SK-N-SH (cell line): ENCODE measurements at regions not wholly inside any gene's neighbourhood (a gene's known extent, or its start where the extent isn't known, plus 50 kb on each side); places are given as distances from the start of the nearest gene placed in this dataset.
A peak's percentile ranks its signal among the peaks of the same experiment; 100 is the strongest.

Experiments
- CTCF ChIA-PET: fragments of 300-600, 350-600 bp; formaldehyde crosslinking; extraction: SDS; loops from one replicate; lab custom pipeline; 2021; lab: Yijun Ruan, JAX
- POLR2A ChIA-PET: fragments of 350-600 bp; sonication (Branson Sonifier 250); formaldehyde crosslinking; extraction: SDS; loops from one replicate; lab custom pipeline; 2020; ENCODE audit warnings: antibody characterized with exemption, inconsistent platforms; lab: Yijun Ruan, JAX
- DNase-seq: peaks from one replicate; pipeline ENCODE4 v3.0.0; 2012
- H2AFZ ChIP-seq: fragments of 200-600 bp; sonication (generic); 2 replicates; pipeline ENCODE4 v1.8.1; 2016; ENCODE audit warnings: antibody characterized with exemption, mild to moderate bottlenecking, low read depth
- H3F3A ChIP-seq: fragments of 200-600 bp; sonication (generic); replicated peaks from 2 replicates; pipeline ENCODE3; 2016; ENCODE audit warnings: antibody characterized with exemption, mild to moderate bottlenecking; ENCODE audit not compliant: insufficient read depth
- H3K27ac ChIP-seq, 2 experiments: fragments of 200-500 bp in 1 of 2; fragments of 200-600 bp in 1 of 2; sonication (Bioruptor generic) in 1 of 2; sonication (generic), shearing (Covaris generic) in 1 of 2; 2 replicates each; pipeline versions ENCODE4 v1.5.1 to v1.6.1; 2014 to 2016; ENCODE audit warnings: low read depth in 2 of 2, inconsistent platforms in 1 of 2, low read length in 1 of 2, mild to moderate bottlenecking in 1 of 2, mixed read lengths in 1 of 2
- H3K27me3 ChIP-seq: fragments of 200-600 bp; sonication (generic), shearing (Covaris generic); 2 replicates; pipeline ENCODE4 v1.6.1; 2016; ENCODE audit warnings: mixed run types; ENCODE audit not compliant: insufficient read depth
- H3K36me3 ChIP-seq, 2 experiments: fragments of 200-500 bp in 1 of 2; fragments of 200-600 bp in 1 of 2; sonication (Bioruptor generic) in 1 of 2; sonication (generic) in 1 of 2; replicated peaks in 1 of 2; 2 replicates each; pipeline versions ENCODE3 to v1.5.1; 2014 to 2016; ENCODE audit warnings: low read length in 1 of 2, mild to moderate bottlenecking in 1 of 2; ENCODE audit not compliant: insufficient read depth in 2 of 2, control insufficient read depth in 1 of 2
- H3K4me1 ChIP-seq, 2 experiments: fragments of 200-500 bp in 1 of 2; fragments of 200-600 bp in 1 of 2; sonication (Bioruptor generic) in 1 of 2; sonication (generic), shearing (Covaris generic) in 1 of 2; 2 replicates each; pipeline versions ENCODE4 v1.5.1 to v1.6.1; 2014 to 2016; ENCODE audit warnings: low read depth in 1 of 2, low read length in 1 of 2, mixed run types in 1 of 2; ENCODE audit not compliant: insufficient read depth in 2 of 2, control insufficient read depth in 1 of 2
- H3K4me2 ChIP-seq: fragments of 200-600 bp; sonication (generic), shearing (Covaris generic); 2 replicates; pipeline ENCODE4 v1.6.1; 2017; ENCODE audit warnings: mixed run types
- H3K4me3 ChIP-seq, 2 experiments: fragments of 200-500 bp in 1 of 2; fragments of 200-600 bp in 1 of 2; sonication (Bioruptor generic) in 1 of 2; sonication (generic), shearing (Covaris generic) in 1 of 2; 2 replicates each; pipeline versions ENCODE4 v1.5.1 to v1.8.1; 2014 to 2016; ENCODE audit warnings: low read depth in 2 of 2, inconsistent platforms in 1 of 2, low read length in 1 of 2, mild to moderate bottlenecking in 1 of 2, mixed read lengths in 1 of 2, moderate library complexity in 1 of 2
- H3K79me2 ChIP-seq: fragments of 200-600 bp; sonication (generic); 2 replicates; pipeline ENCODE4 v1.8.1; 2017; ENCODE audit warnings: mild to moderate bottlenecking; ENCODE audit not compliant: insufficient read depth
- H3K9ac ChIP-seq: fragments of 200-600 bp; sonication (generic); 2 replicates; pipeline ENCODE4 v1.6.1; 2017; ENCODE audit warnings: mixed run types
- H3K9me2 ChIP-seq: fragments of 200-600 bp; sonication (generic); 2 replicates; pipeline ENCODE4 v1.6.1; 2017; ENCODE audit warnings: mixed run types
- H3K9me3 ChIP-seq: fragments of 200-600 bp; sonication (generic); 2 replicates; pipeline ENCODE4 v1.6.1; 2017; ENCODE audit warnings: mixed run types, mild to moderate bottlenecking, moderate library complexity
- H4K20me1 ChIP-seq: fragments of 200-600 bp; sonication (generic); 2 replicates; pipeline ENCODE4 v1.6.1; 2017; ENCODE audit warnings: mild to moderate bottlenecking, mixed run types; ENCODE audit not compliant: insufficient read depth
- ELF1 ChIP-seq: IDR thresholded peaks from 2 replicates; pipeline ENCODE4 v1.4.0; 2012
- EP300 ChIP-seq, 2 experiments: IDR thresholded peaks; 2 replicates each; pipeline versions ENCODE4 v1.4.0 to v1.6.1; 2012; ENCODE audit warnings: borderline replicate concordance in 1 of 2, low read depth in 1 of 2, low read length in 1 of 2
- EZH2phosphoT487 ChIP-seq: fragments of 200-600 bp; sonication (generic); IDR thresholded peaks from 2 replicates; pipeline ENCODE4 v1.6.1; 2017; ENCODE audit warnings: low read depth, mixed run types, mild to moderate bottlenecking, antibody characterized with exemption, moderate library complexity, borderline replicate concordance
- FOSL2 ChIP-seq: IDR thresholded peaks from 2 replicates; pipeline ENCODE4 v1.4.0; 2012; ENCODE audit warnings: low read depth, mild to moderate bottlenecking, moderate library complexity, borderline replicate concordance
- FOXM1 ChIP-seq: IDR thresholded peaks from 2 replicates; pipeline ENCODE4 v1.4.0; 2012; ENCODE audit warnings: low read depth, mild to moderate bottlenecking
- GABPA ChIP-seq: IDR thresholded peaks from 2 replicates; pipeline ENCODE4 v1.4.0; 2012; ENCODE audit warnings: low read depth, mild to moderate bottlenecking
- IRF3 ChIP-seq: fragments of 150-350 bp; IDR thresholded peaks from 2 replicates; pipeline ENCODE4 v1.6.1; 2016; ENCODE audit warnings: mild to moderate bottlenecking, low read depth, low read length
- JUND ChIP-seq: IDR thresholded peaks from 2 replicates; pipeline ENCODE4 v1.4.0; 2012
- MEF2A ChIP-seq: IDR thresholded peaks from 2 replicates; pipeline ENCODE4 v1.4.0; 2012; ENCODE audit warnings: low read depth, borderline replicate concordance
- MXI1 ChIP-seq: IDR thresholded peaks from 2 replicates; pipeline ENCODE4 v1.6.1; 2012; ENCODE audit warnings: mild to moderate bottlenecking, low read depth, low read length, improper control_type of control experiment
- NFIC ChIP-seq: IDR thresholded peaks from 2 replicates; pipeline ENCODE4 v1.4.0; 2012; ENCODE audit warnings: borderline replicate concordance
- NRF1 ChIP-seq: IDR thresholded peaks from 2 replicates; pipeline ENCODE4 v1.6.1; 2012; ENCODE audit warnings: low read depth, mild to moderate bottlenecking, low read length
- PBX3 ChIP-seq: IDR thresholded peaks from 2 replicates; pipeline ENCODE4; 2012
- POLR2AphosphoS5 ChIP-seq: IDR thresholded peaks from 2 replicates; pipeline ENCODE4 v1.6.1; 2012; ENCODE audit warnings: low read depth, low read length
- RCOR1 ChIP-seq: fragments of 150-350 bp; IDR thresholded peaks from 2 replicates; pipeline ENCODE4 v1.6.1; 2017; ENCODE audit warnings: antibody characterized with exemption, low read length
- RFX5 ChIP-seq: IDR thresholded peaks from 2 replicates; pipeline ENCODE4 v1.6.1; 2012; ENCODE audit warnings: mild to moderate bottlenecking, improper control_type of control experiment, low read length
- RXRA ChIP-seq: IDR thresholded peaks from 2 replicates; pipeline ENCODE4 v1.4.0; 2012; ENCODE audit warnings: low read depth, mild to moderate bottlenecking, borderline replicate concordance
- TAF1 ChIP-seq: IDR thresholded peaks from 2 replicates; pipeline ENCODE4 v1.6.1; 2012; ENCODE audit warnings: low read depth, mild to moderate bottlenecking, low read length, moderate library complexity, borderline replicate concordance
- TCF12 ChIP-seq: IDR thresholded peaks from 2 replicates; pipeline ENCODE4 v1.4.0; 2012
- USF2 ChIP-seq: fragments of 150-350 bp; IDR thresholded peaks from 2 replicates; pipeline ENCODE4 v1.6.1; 2017; ENCODE audit warnings: antibody characterized with exemption, low read length, low read depth, borderline replicate concordance
- YY1 ChIP-seq: IDR thresholded peaks from 2 replicates; pipeline ENCODE4 v1.4.0; 2012; ENCODE audit warnings: low read depth, mild to moderate bottlenecking
- WGBS: methylation state at CpG from one replicate; pipeline ENCODE4 v1.1.6; 2017; ENCODE audit warnings: low lambda C conversion rate; 5-methylcytosine and 5-hydroxymethylcytosine counted together
- TF ChIP-seq, protein P1 (sequence below): IDR thresholded peaks from 2 replicates; pipeline ENCODE4 v1.4.0; 2012; ENCODE audit warnings: low read depth

GRCh38 chr1:218717575-218717974 lies 372.4 kb downstream of the TGFB2 start:
- Histone ChIP-seq H4K20me1 (no peaks in the 10 kb centered on the region), H3K9ac (no peak overlapping the region), H3K27ac (peak overlapping the region; percentile 45 to 62; a peak in 3 of 4 replicates), H3K4me3 (no peak overlapping the region), H2AFZ (peak overlapping the region; percentile 25; the same call in 1 of the 2 replicates), H3K4me2 (0 out of 2 replicates have a peak overlapping the region, but pooled peaks have one; percentile 26), H3K79me2 (no peaks in the 10 kb centered on the region), H3F3A (no peaks in the 10 kb centered on the region), H3K36me3 (no peaks in the 10 kb centered on the region), H3K9me3 (no peaks in the 10 kb centered on the region), H3K4me1 (no peaks in the 10 kb centered on the region; a peak in 1 of 4 replicates), H3K27me3 (no peaks in the 10 kb centered on the region), H3K9me2 (no peaks in the 10 kb centered on the region)
- ChIA-PET CTCF (interaction anchor here (0.8 kb wide), 1 partner anchor 12 kb away, joined by 3 read pairs; no protein-coding TSS in a partner anchor), POLR2A (no interaction called here)
- TF ChIP-seq EP300 (IDR thresholded peaks at IDR 0.05; ENCODE audit: borderline replicate concordance in 1 of 2, low read depth in 1 of 2, low read length in 1 of 2): no peak
- 0 out of 2 replicates have a peak, but pooled peaks have one; percentile 6 for TF ChIP-seq PBX3
- peak; percentile 33; the same call in 1 of the 2 replicates for TF ChIP-seq TCF12
- no peak for DNase-seq
- 21% methylated on average over 1 of the region's 1 CpG for WGBS

GRCh38 chr1:218718206-218718605 lies 373.1 kb downstream of the TGFB2 start:
- no peaks in the 10 kb centered on the region for H3K79me2 ChIP-seq
- CTCF ChIA-PET: no interaction called here
- peak overlapping the region; percentile 45 to 62 for H3K27ac ChIP-seq
- POLR2A ChIA-PET: no interaction called here
- H3K36me3 ChIP-seq: no peaks in the 10 kb centered on the region
- H2AFZ ChIP-seq: peak overlapping the region; percentile 25; the same call in 1 of the 2 replicates
- H3K9me3 ChIP-seq: no peaks in the 10 kb centered on the region
- DNase-seq: no peak
- no peaks in the 10 kb centered on the region for H3K9me2 ChIP-seq
- no peaks in the 10 kb centered on the region; a peak in 1 of 4 replicates for H3K4me1 ChIP-seq
- no peaks in the 10 kb centered on the region for H4K20me1 ChIP-seq
- TF ChIP-seq RFX5 (no peak), NRF1 (no peak), YY1 (no peak), MEF2A (no peak), ELF1 (no peak), EZH2phosphoT487 (no peak), FOXM1 (no peak), USF2 (no peak), JUND (no peak), FOSL2 (no peak), POLR2AphosphoS5 (no peak), MXI1 (no peak), RXRA (no peak), IRF3 (no peak), NFIC (no peak), GABPA (no peak), TAF1 (no peak), RCOR1 (no peak), EP300 (IDR thresholded peaks at IDR 0.05; ENCODE audit: borderline replicate concordance in 1 of 2, low read depth in 1 of 2, low read length in 1 of 2) (no peak)
- TF ChIP-seq, protein P1, sequence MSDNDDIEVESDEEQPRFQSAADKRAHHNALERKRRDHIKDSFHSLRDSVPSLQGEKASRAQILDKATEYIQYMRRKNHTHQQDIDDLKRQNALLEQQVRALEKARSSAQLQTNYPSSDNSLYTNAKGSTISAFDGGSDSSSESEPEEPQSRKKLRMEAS: no peak
- H3F3A ChIP-seq: no peaks in the 10 kb centered on the region
- 94% methylated on average over 3 of the region's 3 CpGs for WGBS
- H3K4me3 ChIP-seq: no peak overlapping the region
- H3K4me2 ChIP-seq: 0 out of 2 replicates have a peak overlapping the region, but pooled peaks have one; percentile 26
- no peak overlapping the region for H3K9ac ChIP-seq
- no peaks in the 10 kb centered on the region for H3K27me3 ChIP-seq
